SU-DHL-6 (cell line): ENCODE measurements at regions not wholly inside any gene's neighbourhood (a gene's known extent, or its start where the extent isn't known, plus 50 kb on each side); places are given as distances from the start of the nearest gene placed in this dataset.

Experiments used
- EZH2phosphoT487 ChIP-seq: fragments of 200-600 bp; sonication (generic), shearing (Covaris generic); conservative IDR thresholded peaks from 2 replicates; pipeline ENCODE4 v1.6.1; 2018; ENCODE audit warnings: mild to moderate bottlenecking, antibody characterized with exemption, low read length, moderate library complexity, mixed read lengths
- TF ChIP-seq, protein P1 (sequence below): fragments of 200-600 bp; sonication (generic); IDR thresholded peaks from one replicate; pipeline ENCODE4 v1.5.1; 2017; ENCODE audit warnings: antibody characterized with exemption, mild to moderate bottlenecking, low read length, moderate library complexity; ENCODE audit not compliant: insufficient read depth, poor library complexity, severe bottlenecking

- TF ChIP-seq, protein P1, sequence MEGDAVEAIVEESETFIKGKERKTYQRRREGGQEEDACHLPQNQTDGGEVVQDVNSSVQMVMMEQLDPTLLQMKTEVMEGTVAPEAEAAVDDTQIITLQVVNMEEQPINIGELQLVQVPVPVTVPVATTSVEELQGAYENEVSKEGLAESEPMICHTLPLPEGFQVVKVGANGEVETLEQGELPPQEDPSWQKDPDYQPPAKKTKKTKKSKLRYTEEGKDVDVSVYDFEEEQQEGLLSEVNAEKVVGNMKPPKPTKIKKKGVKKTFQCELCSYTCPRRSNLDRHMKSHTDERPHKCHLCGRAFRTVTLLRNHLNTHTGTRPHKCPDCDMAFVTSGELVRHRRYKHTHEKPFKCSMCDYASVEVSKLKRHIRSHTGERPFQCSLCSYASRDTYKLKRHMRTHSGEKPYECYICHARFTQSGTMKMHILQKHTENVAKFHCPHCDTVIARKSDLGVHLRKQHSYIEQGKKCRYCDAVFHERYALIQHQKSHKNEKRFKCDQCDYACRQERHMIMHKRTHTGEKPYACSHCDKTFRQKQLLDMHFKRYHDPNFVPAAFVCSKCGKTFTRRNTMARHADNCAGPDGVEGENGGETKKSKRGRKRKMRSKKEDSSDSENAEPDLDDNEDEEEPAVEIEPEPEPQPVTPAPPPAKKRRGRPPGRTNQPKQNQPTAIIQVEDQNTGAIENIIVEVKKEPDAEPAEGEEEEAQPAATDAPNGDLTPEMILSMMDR: no peak
- TF ChIP-seq EZH2phosphoT487: no peak
Observed at GRCh38 chr16:27718201-27719105, 168.5 kb downstream of the KATNIP start.
